T-cell (primary cell): ENCODE measurements at regions not wholly inside any gene's neighbourhood (a gene's known extent, or its start where the extent isn't known, plus 50 kb on each side); places are given as distances from the start of the nearest gene placed in this dataset.
"Not testable (repeated sequence)": the region's sequence is repeated elsewhere in the genome, so short reads cannot be mapped to it uniquely, and the experiment has no call there.

ENCODE experiments used
- ATAC-seq, 4 experiments: fragments of 200-7000 bp in 3 of 4; fragments of 150-1000 bp in 1 of 4; cut with Tn5 transposase; replicated peaks in 1 of 4; 1 replicate in 3 of 4; 2 replicates in 1 of 4; pipeline ENCODE4 v1.10.0; 2021; ENCODE audit warnings: moderate library complexity in 3 of 4, mild to moderate bottlenecking in 2 of 4, moderate number of reproducible peaks in 1 of 4
- CTCF ChIA-PET, 2 donors: fragments of 300-600 bp; sonication (Branson Sonifier 250); formaldehyde crosslinking; loops; one replicate each; lab custom pipeline; 2022; ENCODE audit warnings: antibody characterized with exemption in 2 of 2; lab: Charles Lee
- POLR2A ChIA-PET, 2 donors: fragments of 300-600 bp; sonication (Branson Sonifier 250); formaldehyde crosslinking; loops; one replicate each; lab custom pipeline; 2022; ENCODE audit warnings: antibody characterized with exemption in 2 of 2; lab: Charles Lee
- DNase-seq, 35 experiments: peaks; one replicate each; pipeline versions ENCODE4 v3.0.0 to v3.0.0-alpha.2; 2013 to 2023
- H3K27ac ChIP-seq: one replicate; pipeline ENCODE4 v1.5.1; 2013; ENCODE audit warnings: low read length
- H3K27me3 ChIP-seq, 2 experiments: replicated peaks in 1 of 2; 1 replicate in 1 of 2; 2 replicates in 1 of 2; pipeline versions ENCODE4 v1.6.1 to v1.7.0; 2013; ENCODE audit warnings: low read length in 1 of 2, mixed read lengths in 1 of 2; ENCODE audit not compliant: control insufficient read depth in 2 of 2, insufficient read depth in 2 of 2; ENCODE audit errors: extremely low read depth in 1 of 2
- H3K36me3 ChIP-seq, 2 donors: 1 replicate in 1 of 2; 2 replicates in 1 of 2; pipeline versions ENCODE4 v1.6.1 to v1.7.0; 2013; ENCODE audit warnings: low read length in 1 of 2; ENCODE audit not compliant: control insufficient read depth in 2 of 2, insufficient read depth in 1 of 2; ENCODE audit errors: extremely low read depth in 1 of 2
- H3K4me1 ChIP-seq, 2 experiments: 1 replicate in 1 of 2; 2 replicates in 1 of 2; pipeline versions ENCODE4 v1.6.1 to v1.7.0; 2013; ENCODE audit warnings: low read length in 2 of 2, mixed read lengths in 1 of 2; ENCODE audit not compliant: insufficient read depth in 2 of 2, control insufficient read depth in 1 of 2; ENCODE audit errors: extremely low read depth in 1 of 2
- H3K4me3 ChIP-seq, 2 donors: 1 replicate in 1 of 2; 2 replicates in 1 of 2; pipeline versions ENCODE4 v1.5.1 to v1.7.0; 2013; ENCODE audit warnings: mild to moderate bottlenecking in 2 of 2, low read length in 1 of 2, moderate library complexity in 1 of 2; ENCODE audit not compliant: control insufficient read depth in 1 of 2; ENCODE audit errors: extremely low read depth in 1 of 2
- H3K9me3 ChIP-seq: 2 replicates; pipeline ENCODE4 v1.7.0; 2013
- H3K27ac Mint-ChIP-seq, 2 donors: one replicate each; pipeline ENCODE4 v1.8.0; 2020 to 2021; ENCODE audit warnings: mild to moderate bottlenecking in 2 of 2, mixed read lengths in 2 of 2
- H3K27me3 Mint-ChIP-seq, 2 donors: one replicate each; pipeline ENCODE4 v1.8.0; 2021 to 2022; ENCODE audit warnings: mixed read lengths in 2 of 2
- H3K36me3 Mint-ChIP-seq: one replicate; pipeline ENCODE4 v1.8.0; 2021; ENCODE audit warnings: mixed read lengths
- H3K4me1 Mint-ChIP-seq, 3 donors: one replicate each; pipeline ENCODE4 v1.8.0; 2020 to 2022; ENCODE audit warnings: mixed read lengths in 3 of 3, mild to moderate bottlenecking in 1 of 3
- H3K4me3 Mint-ChIP-seq, 3 donors: one replicate each; pipeline ENCODE4 v1.8.0; 2020 to 2022; ENCODE audit warnings: mild to moderate bottlenecking in 3 of 3, mixed read lengths in 3 of 3, moderate library complexity in 3 of 3
- H3K9me3 Mint-ChIP-seq, 3 donors: one replicate each; pipeline ENCODE4 v1.8.0; 2020 to 2022; ENCODE audit warnings: mixed read lengths in 3 of 3
- WGBS: methylation state at CpG from one replicate; pipeline ENCODE4 v1.1.5; 2013; ENCODE audit warnings: missing lambda C conversion rate; ENCODE audit not compliant: insufficient coverage; 5-methylcytosine and 5-hydroxymethylcytosine counted together

DNA sequence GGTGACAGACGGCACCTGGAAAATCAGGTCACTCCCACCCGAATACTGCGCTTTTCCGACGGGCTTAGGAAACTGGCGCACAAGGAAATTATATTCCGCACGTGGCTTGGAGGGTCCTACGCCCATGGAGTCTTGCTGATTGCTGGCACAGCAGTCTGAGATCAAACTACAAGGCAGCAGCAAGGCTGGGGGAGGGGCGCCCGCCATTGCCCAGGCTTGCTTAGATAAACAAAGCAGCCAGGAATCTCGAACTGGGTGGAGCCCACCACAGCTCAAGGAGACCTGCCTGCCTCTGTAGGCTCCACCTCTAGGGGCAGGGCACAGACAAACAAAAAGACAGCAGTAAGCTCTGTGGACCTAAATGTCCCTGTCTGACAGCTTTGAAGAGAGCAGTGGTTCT is 394.3 kb downstream of the PTH2R start:
- H3K9me3 ChIP-seq, DNase-seq, ATAC-seq, CTCF ChIA-PET, H3K9me3 Mint-ChIP-seq, H3K27me3 Mint-ChIP-seq, H3K4me1 Mint-ChIP-seq, H3K4me3 Mint-ChIP-seq, H3K27ac ChIP-seq, H3K36me3 Mint-ChIP-seq, H3K4me1 ChIP-seq, H3K4me3 ChIP-seq, POLR2A ChIA-PET, H3K36me3 ChIP-seq, H3K27me3 ChIP-seq, H3K27ac Mint-ChIP-seq: not testable (repeated sequence)
- 94% methylated on average over 12 of the region's 12 CpGs for WGBS

DNA sequence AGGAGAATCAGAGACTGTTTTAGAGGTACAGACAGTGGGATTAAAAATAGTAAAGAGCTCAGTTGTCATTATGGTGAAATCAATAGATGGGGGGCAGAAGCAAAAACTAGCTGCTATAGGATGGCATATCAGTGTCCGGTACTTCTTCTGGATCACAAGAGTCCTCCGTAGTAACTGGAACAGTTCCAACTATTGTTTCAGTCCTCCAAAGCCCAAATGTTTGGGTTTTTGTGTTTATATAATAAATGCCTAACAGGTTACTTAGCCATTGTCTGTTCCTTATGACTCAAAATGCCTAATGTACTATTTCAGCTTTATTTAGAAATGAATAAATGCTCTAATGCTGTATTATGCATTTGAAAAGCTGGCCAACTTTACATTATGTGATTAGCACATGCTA is 401.2 kb downstream of the PTH2R start:
- H3K9me3 Mint-ChIP-seq = peaks cover 2 to 8% (median 7%) of the 10 kb centered on the region in 3 donors
- ATAC-seq (no peak), DNase-seq (no peak)
- no CpG with 5 or more reads among the region's 2 CpGs for WGBS
- H3K9me3 ChIP-seq = no peaks in the 10 kb centered on the region
- H3K27ac ChIP-seq = no peak overlapping the region
- H3K4me1 ChIP-seq = no peaks in the 10 kb centered on the region
- ChIA-PET POLR2A (no interaction called here), CTCF (no interaction called here)
- H3K4me3 Mint-ChIP-seq = no peak overlapping the region
- no peaks in the 10 kb centered on the region for H3K36me3 Mint-ChIP-seq
- no peak overlapping the region for H3K27ac Mint-ChIP-seq
- no peaks in the 10 kb centered on the region for H3K27me3 Mint-ChIP-seq
- H3K27me3 ChIP-seq = no peaks in the 10 kb centered on the region
- H3K4me1 Mint-ChIP-seq = no peaks in the 10 kb centered on the region
- no peak overlapping the region for H3K4me3 ChIP-seq
- H3K36me3 ChIP-seq = no peaks in the 10 kb centered on the region

- POLR2A ChIA-PET, H3K4me3 Mint-ChIP-seq, DNase-seq, H3K27ac Mint-ChIP-seq, H3K4me3 ChIP-seq, H3K27me3 ChIP-seq, CTCF ChIA-PET, H3K4me1 ChIP-seq, H3K4me1 Mint-ChIP-seq, H3K27me3 Mint-ChIP-seq, ATAC-seq, H3K27ac ChIP-seq, H3K36me3 Mint-ChIP-seq, H3K9me3 Mint-ChIP-seq, H3K9me3 ChIP-seq, H3K36me3 ChIP-seq: not testable (repeated sequence)
- 78% methylated on average over 3 of the region's 10 CpGs for WGBS
These were observed 405.3 kb downstream of the PTH2R start for GRCh38 chr2:208811885-208812284.

GRCh38 chr2:208819190-208819589 is 412.6 kb downstream of the PTH2R start:
- no peaks in the 10 kb centered on the region for H3K4me1 Mint-ChIP-seq
- H3K36me3 Mint-ChIP-seq = no peaks in the 10 kb centered on the region
- Histone ChIP-seq H3K27me3 (no peaks in the 10 kb centered on the region), H3K4me3 (no peak overlapping the region), H3K4me1 (no peaks in the 10 kb centered on the region), H3K36me3 (no peaks in the 10 kb centered on the region), H3K27ac (no peak overlapping the region), H3K9me3 (no peaks in the 10 kb centered on the region)
- ChIA-PET CTCF (no interaction called here), POLR2A (interaction anchor here in 1 of 2 donors (0.6 kb wide), 1 partner anchor 1855 kb away, joined by 3 read pairs; no protein-coding TSS in a partner anchor)
- ATAC-seq (no peak), DNase-seq (no peak)
- no peak overlapping the region for H3K4me3 Mint-ChIP-seq
- H3K9me3 Mint-ChIP-seq = peaks cover 0 to 3% (median 3%) of the 10 kb centered on the region in 3 donors
- no CpG with 5 or more reads among the region's 2 CpGs for WGBS
- no peak overlapping the region for H3K27ac Mint-ChIP-seq
- no peaks in the 10 kb centered on the region for H3K27me3 Mint-ChIP-seq

DNA sequence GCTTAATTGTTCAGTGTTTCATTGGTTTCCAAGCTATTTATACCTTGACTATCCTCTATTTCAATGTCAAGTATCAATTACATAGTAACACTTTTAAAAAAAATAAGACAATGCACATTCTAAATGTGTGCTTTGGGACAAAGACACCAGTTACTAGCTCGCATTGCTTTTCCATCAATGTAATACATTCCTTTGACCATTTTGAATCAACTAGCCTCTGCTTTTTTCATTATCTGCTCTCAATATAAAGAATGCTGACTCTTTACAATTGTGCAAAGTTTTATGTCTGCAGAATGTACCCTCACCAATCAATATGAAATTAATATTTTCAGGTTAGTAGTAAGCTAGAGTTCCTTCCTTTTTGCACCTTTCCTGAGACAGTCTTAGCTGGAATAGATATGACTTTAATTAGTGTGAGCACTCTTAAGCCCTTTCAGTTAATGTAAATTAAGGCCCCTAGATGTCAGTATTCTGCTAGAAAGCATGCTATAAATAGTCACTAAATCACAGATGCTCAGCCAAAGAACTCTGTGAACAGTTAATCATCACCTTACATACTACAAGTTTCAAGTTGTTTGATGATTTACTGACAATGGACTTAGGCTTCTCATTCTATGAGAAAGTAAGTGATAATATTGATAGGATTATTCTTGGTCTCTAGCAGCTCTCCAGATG is 413.6 kb downstream of the PTH2R start:
- CTCF ChIA-PET = interaction anchor here in 1 of 2 donors (0.6 kb wide), 1 partner anchor 768 kb away, joined by 3 read pairs; no protein-coding TSS in a partner anchor

GRCh38 chr2:208827109-208827508 is 420.5 kb downstream of the PTH2R start:
- H3K27me3 ChIP-seq = no peaks in the 10 kb centered on the region
- H3K9me3 ChIP-seq = no peaks in the 10 kb centered on the region
- no peak overlapping the region for H3K27ac ChIP-seq
- no peaks in the 10 kb centered on the region for H3K4me1 Mint-ChIP-seq
- no peak overlapping the region for H3K4me3 ChIP-seq
- H3K36me3 ChIP-seq = no peaks in the 10 kb centered on the region
- ChIA-PET CTCF (no interaction called here), POLR2A (interaction anchor here in 1 of 2 donors (0.6 kb wide), 1 partner anchor 241 kb away, joined by 4 read pairs; no protein-coding TSS in a partner anchor)
- H3K9me3 Mint-ChIP-seq = peaks cover 6 to 14% (median 12%) of the 10 kb centered on the region in 3 donors
- ATAC-seq = no peak
- H3K4me3 Mint-ChIP-seq = no peak overlapping the region
- H3K27ac Mint-ChIP-seq = no peak overlapping the region
- H3K36me3 Mint-ChIP-seq = no peaks in the 10 kb centered on the region
- no peak for DNase-seq
- WGBS = no CpG with 5 or more reads among the region's 3 CpGs
- no peaks in the 10 kb centered on the region for H3K27me3 Mint-ChIP-seq
- no peaks in the 10 kb centered on the region for H3K4me1 ChIP-seq

More for the DNA sequence above, 413.6 kb downstream of the PTH2R start:
- Mint-ChIP-seq H3K27ac (no peak overlapping the region), H3K27me3 (no peaks in the 10 kb centered on the region), H3K4me1 (no peaks in the 10 kb centered on the region), H3K4me3 (no peak overlapping the region), H3K9me3 (peaks cover 0 to 3% (median 3%) of the 10 kb centered on the region in 3 donors), H3K36me3 (no peaks in the 10 kb centered on the region)
- DNase-seq (no peak), ATAC-seq (no peak)
- Histone ChIP-seq H3K27ac (no peak overlapping the region), H3K4me1 (no peaks in the 10 kb centered on the region), H3K4me3 (no peak overlapping the region), H3K27me3 (no peaks in the 10 kb centered on the region), H3K36me3 (no peaks in the 10 kb centered on the region), H3K9me3 (no peaks in the 10 kb centered on the region)
- POLR2A ChIA-PET = interaction anchor here in 1 of 2 donors (0.6 kb wide), 1 partner anchor 1854 kb away, joined by 3 read pairs; no protein-coding TSS in a partner anchor
- no CpG with 5 or more reads among the region's 1 CpG for WGBS
